ENCODE measurements at regions not wholly inside any gene's neighbourhood (a gene's known extent, or its start where the extent isn't known, plus 50 kb on each side); places are given as distances from the start of the nearest gene placed in this dataset.

- Histone ChIP-seq H3F3A (replicated peaks; ENCODE audit: low read depth) (no peaks in the 10 kb centered on the region), H3K36me3 (ENCODE audit: insufficient read depth) (no peaks in the 10 kb centered on the region), H4K20me1 (replicated peaks; ENCODE audit: insufficient read depth) (no peaks in the 10 kb centered on the region), H3K27ac (ENCODE audit: low read depth) (no peak overlapping the region), H2AFZ (no peak overlapping the region), H3K79me2 (replicated peaks; ENCODE audit: insufficient read depth) (no peaks in the 10 kb centered on the region), H3K4me1 (ENCODE audit: insufficient read depth) (no peaks in the 10 kb centered on the region), H3K4me3 (no peak overlapping the region), H3K4me2 (no peak overlapping the region), H3K9me2 (ENCODE audit: insufficient read depth) (peaks cover 14% of the 10 kb centered on the region), H3K27me3 (ENCODE audit: insufficient read depth) (no peaks in the 10 kb centered on the region)
- Mint-ChIP-seq H3K27me3 (ENCODE audit: insufficient read depth, low read depth, poor library complexity) (peaks cover 2% of the 10 kb centered on the region), H3K9me3 (peaks cover 15% of the 10 kb centered on the region), H3K4me3 (no peak overlapping the region), H3K4me1 (peaks cover 3% of the 10 kb centered on the region; the same call in 2 of the 3 replicates), H3K36me3 (ENCODE audit: low read depth) (peaks cover 20% of the 10 kb centered on the region), H3K27ac (no peak overlapping the region)
- DNase-seq (ENCODE audit: low spot score), result no peak
- ATAC-seq, result no peak
- TF ChIP-seq NANOG (IDR thresholded peaks at IDR 0.05; ENCODE audit: borderline replicate concordance) (no peak), ETS1 (IDR thresholded peaks at IDR 0.05) (no peak), EZH2phosphoT487 (IDR thresholded peaks at IDR 0.05; ENCODE audit: unreplicated experiment) (no peak), EZH2 (IDR thresholded peaks at IDR 0.05; ENCODE audit: low read depth, unreplicated experiment) (no peak), CREB1 (CRISPR knock-in tag; IDR thresholded peaks at IDR 0.05; ENCODE audit: low read depth) (no peak), ZNF114 (CRISPR knock-in tag; IDR thresholded peaks at IDR 0.05) (no peak), ZNF331 (CRISPR knock-in tag; IDR thresholded peaks at IDR 0.05; ENCODE audit: low read depth) (no peak), STAT1 (IDR thresholded peaks at IDR 0.05; ENCODE audit: unreplicated experiment) (no peak), POLR2AphosphoS5 (IDR thresholded peaks at IDR 0.05; ENCODE audit: low read depth) (no peak), JUNB (IDR thresholded peaks at IDR 0.05; ENCODE audit: unreplicated experiment) (no peak)
- TF ChIP-seq, protein P1, sequence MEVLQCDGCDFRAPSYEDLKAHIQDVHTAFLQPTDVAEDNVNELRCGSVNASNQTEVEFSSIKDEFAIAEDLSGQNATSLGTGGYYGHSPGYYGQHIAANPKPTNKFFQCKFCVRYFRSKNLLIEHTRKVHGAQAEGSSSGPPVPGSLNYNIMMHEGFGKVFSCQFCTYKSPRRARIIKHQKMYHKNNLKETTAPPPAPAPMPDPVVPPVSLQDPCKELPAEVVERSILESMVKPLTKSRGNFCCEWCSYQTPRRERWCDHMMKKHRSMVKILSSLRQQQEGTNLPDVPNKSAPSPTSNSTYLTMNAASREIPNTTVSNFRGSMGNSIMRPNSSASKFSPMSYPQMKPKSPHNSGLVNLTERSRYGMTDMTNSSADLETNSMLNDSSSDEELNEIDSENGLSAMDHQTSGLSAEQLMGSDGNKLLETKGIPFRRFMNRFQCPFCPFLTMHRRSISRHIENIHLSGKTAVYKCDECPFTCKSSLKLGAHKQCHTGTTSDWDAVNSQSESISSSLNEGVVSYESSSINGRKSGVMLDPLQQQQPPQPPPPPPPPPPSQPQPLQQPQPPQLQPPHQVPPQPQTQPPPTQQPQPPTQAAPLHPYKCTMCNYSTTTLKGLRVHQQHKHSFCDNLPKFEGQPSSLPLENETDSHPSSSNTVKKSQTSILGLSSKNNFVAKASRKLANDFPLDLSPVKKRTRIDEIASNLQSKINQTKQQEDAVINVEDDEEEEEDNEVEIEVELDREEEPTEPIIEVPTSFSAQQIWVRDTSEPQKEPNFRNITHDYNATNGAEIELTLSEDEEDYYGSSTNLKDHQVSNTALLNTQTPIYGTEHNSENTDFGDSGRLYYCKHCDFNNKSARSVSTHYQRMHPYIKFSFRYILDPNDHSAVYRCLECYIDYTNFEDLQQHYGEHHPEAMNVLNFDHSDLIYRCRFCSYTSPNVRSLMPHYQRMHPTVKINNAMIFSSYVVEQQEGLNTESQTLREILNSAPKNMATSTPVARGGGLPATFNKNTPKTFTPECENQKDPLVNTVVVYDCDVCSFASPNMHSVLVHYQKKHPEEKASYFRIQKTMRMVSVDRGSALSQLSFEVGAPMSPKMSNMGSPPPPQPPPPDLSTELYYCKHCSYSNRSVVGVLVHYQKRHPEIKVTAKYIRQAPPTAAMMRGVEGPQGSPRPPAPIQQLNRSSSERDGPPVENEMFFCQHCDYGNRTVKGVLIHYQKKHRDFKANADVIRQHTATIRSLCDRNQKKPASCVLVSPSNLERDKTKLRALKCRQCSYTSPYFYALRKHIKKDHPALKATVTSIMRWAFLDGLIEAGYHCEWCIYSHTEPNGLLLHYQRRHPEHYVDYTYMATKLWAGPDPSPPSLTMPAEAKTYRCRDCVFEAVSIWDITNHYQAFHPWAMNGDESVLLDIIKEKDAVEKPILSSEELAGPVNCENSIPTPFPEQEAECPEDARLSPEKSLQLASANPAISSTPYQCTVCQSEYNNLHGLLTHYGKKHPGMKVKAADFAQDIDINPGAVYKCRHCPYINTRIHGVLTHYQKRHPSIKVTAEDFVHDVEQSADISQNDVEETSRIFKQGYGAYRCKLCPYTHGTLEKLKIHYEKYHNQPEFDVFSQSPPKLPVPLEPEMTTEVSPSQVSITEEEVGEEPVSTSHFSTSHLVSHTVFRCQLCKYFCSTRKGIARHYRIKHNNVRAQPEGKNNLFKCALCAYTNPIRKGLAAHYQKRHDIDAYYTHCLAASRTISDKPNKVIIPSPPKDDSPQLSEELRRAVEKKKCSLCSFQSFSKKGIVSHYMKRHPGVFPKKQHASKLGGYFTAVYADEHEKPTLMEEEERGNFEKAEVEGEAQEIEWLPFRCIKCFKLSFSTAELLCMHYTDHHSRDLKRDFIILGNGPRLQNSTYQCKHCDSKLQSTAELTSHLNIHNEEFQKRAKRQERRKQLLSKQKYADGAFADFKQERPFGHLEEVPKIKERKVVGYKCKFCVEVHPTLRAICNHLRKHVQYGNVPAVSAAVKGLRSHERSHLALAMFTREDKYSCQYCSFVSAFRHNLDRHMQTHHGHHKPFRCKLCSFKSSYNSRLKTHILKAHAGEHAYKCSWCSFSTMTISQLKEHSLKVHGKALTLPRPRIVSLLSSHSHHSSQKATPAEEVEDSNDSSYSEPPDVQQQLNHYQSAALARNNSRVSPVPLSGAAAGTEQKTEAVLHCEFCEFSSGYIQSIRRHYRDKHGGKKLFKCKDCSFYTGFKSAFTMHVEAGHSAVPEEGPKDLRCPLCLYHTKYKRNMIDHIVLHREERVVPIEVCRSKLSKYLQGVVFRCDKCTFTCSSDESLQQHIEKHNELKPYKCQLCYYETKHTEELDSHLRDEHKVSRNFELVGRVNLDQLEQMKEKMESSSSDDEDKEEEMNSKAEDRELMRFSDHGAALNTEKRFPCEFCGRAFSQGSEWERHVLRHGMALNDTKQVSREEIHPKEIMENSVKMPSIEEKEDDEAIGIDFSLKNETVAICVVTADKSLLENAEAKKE (CRISPR knock-in tag; IDR thresholded peaks at IDR 0.05), result no peak
- TF ChIP-seq, protein P2, sequence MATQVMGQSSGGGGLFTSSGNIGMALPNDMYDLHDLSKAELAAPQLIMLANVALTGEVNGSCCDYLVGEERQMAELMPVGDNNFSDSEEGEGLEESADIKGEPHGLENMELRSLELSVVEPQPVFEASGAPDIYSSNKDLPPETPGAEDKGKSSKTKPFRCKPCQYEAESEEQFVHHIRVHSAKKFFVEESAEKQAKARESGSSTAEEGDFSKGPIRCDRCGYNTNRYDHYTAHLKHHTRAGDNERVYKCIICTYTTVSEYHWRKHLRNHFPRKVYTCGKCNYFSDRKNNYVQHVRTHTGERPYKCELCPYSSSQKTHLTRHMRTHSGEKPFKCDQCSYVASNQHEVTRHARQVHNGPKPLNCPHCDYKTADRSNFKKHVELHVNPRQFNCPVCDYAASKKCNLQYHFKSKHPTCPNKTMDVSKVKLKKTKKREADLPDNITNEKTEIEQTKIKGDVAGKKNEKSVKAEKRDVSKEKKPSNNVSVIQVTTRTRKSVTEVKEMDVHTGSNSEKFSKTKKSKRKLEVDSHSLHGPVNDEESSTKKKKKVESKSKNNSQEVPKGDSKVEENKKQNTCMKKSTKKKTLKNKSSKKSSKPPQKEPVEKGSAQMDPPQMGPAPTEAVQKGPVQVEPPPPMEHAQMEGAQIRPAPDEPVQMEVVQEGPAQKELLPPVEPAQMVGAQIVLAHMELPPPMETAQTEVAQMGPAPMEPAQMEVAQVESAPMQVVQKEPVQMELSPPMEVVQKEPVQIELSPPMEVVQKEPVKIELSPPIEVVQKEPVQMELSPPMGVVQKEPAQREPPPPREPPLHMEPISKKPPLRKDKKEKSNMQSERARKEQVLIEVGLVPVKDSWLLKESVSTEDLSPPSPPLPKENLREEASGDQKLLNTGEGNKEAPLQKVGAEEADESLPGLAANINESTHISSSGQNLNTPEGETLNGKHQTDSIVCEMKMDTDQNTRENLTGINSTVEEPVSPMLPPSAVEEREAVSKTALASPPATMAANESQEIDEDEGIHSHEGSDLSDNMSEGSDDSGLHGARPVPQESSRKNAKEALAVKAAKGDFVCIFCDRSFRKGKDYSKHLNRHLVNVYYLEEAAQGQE (IDR thresholded peaks at IDR 0.05; ENCODE audit: unreplicated experiment), result no peak
- TF ChIP-seq, protein P3, sequence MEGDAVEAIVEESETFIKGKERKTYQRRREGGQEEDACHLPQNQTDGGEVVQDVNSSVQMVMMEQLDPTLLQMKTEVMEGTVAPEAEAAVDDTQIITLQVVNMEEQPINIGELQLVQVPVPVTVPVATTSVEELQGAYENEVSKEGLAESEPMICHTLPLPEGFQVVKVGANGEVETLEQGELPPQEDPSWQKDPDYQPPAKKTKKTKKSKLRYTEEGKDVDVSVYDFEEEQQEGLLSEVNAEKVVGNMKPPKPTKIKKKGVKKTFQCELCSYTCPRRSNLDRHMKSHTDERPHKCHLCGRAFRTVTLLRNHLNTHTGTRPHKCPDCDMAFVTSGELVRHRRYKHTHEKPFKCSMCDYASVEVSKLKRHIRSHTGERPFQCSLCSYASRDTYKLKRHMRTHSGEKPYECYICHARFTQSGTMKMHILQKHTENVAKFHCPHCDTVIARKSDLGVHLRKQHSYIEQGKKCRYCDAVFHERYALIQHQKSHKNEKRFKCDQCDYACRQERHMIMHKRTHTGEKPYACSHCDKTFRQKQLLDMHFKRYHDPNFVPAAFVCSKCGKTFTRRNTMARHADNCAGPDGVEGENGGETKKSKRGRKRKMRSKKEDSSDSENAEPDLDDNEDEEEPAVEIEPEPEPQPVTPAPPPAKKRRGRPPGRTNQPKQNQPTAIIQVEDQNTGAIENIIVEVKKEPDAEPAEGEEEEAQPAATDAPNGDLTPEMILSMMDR (conservative IDR thresholded peaks at IDR 0.05; ENCODE audit: low read depth in 2 of 2), result no peak
Measured at GRCh38 chr1:187762118-187762517, 933.4 kb downstream of the PLA2G4A start.

All from GM23338 (cell line).